Progenitor cell of endocrine pancreas (in vitro differentiated cells): ENCODE measurements at regions not wholly inside any gene's neighbourhood (a gene's known extent, or its start where the extent isn't known, plus 50 kb on each side); places are given as distances from the start of the nearest gene placed in this dataset.

ENCODE experiments used
- DNase-seq: peaks from one replicate; pipeline ENCODE4 v3.0.0; 2021; ENCODE audit warnings: low spot score; ENCODE audit not compliant: unreplicated experiment
- H3K27ac Mint-ChIP-seq: 2 replicates; pipeline ENCODE4 v1.8.0; 2021; ENCODE audit warnings: mild to moderate bottlenecking, moderate library complexity, mixed read lengths
- H3K27me3 Mint-ChIP-seq: 2 replicates; pipeline ENCODE4 v1.8.0; 2021; ENCODE audit warnings: mixed read lengths
- H3K36me3 Mint-ChIP-seq: 2 replicates; pipeline ENCODE4 v1.8.0; 2022; ENCODE audit warnings: mixed read lengths; ENCODE audit not compliant: insufficient read depth
- H3K4me1 Mint-ChIP-seq: 2 replicates; pipeline ENCODE4 v1.8.0; 2021; ENCODE audit warnings: low read depth, mixed read lengths
- H3K4me3 Mint-ChIP-seq: 2 replicates; pipeline ENCODE4 v1.8.0; 2021; ENCODE audit warnings: low read depth, mild to moderate bottlenecking, moderate library complexity, mixed read lengths
- H3K9me3 Mint-ChIP-seq: 2 replicates; pipeline ENCODE4 v1.8.0; 2021; ENCODE audit warnings: low read depth, mixed read lengths
- CTCF ChIP-seq: fragments of 200-600 bp; sonication (generic); IDR thresholded peaks from one replicate; pipeline ENCODE4 v1.5.0; 2021; ENCODE audit warnings: antibody characterized with exemption, mild to moderate bottlenecking; ENCODE audit not compliant: unreplicated experiment

- H3K4me3 Mint-ChIP-seq = no peak overlapping the region
- no peaks in the 10 kb centered on the region for H3K4me1 Mint-ChIP-seq
- no peak for DNase-seq
- no peaks in the 10 kb centered on the region for H3K36me3 Mint-ChIP-seq
- peaks cover 7% of the 10 kb centered on the region for H3K9me3 Mint-ChIP-seq
- no peak overlapping the region for H3K27ac Mint-ChIP-seq
- TF ChIP-seq CTCF = no peak
- peaks cover 5% of the 10 kb centered on the region for H3K27me3 Mint-ChIP-seq
Measured at GRCh38 chr3:43797794-43798193, 107.1 kb downstream of the ABHD5 start.

- Mint-ChIP-seq H3K27ac (no peak overlapping the region), H3K4me1 (no peaks in the 10 kb centered on the region), H3K36me3 (no peaks in the 10 kb centered on the region), H3K9me3 (no peaks in the 10 kb centered on the region), H3K4me3 (no peak overlapping the region), H3K27me3 (peaks cover 18% of the 10 kb centered on the region)
- no peak for DNase-seq
- TF ChIP-seq CTCF = no peak
Measured at GRCh38 chr3:43810797-43811196, 120.1 kb downstream of the ABHD5 start.

- Mint-ChIP-seq H3K4me1 (no peaks in the 10 kb centered on the region), H3K27me3 (peaks cover 25% of the 10 kb centered on the region), H3K27ac (no peak overlapping the region), H3K36me3 (no peaks in the 10 kb centered on the region), H3K4me3 (no peak overlapping the region), H3K9me3 (no peaks in the 10 kb centered on the region)
- TF ChIP-seq CTCF = no peak
- DNase-seq = no peak
Measured at GRCh38 chr3:43814461-43814860, 123.7 kb downstream of the ABHD5 start.

- no peaks in the 10 kb centered on the region for H3K36me3 Mint-ChIP-seq
- no peaks in the 10 kb centered on the region for H3K4me1 Mint-ChIP-seq
- no peaks in the 10 kb centered on the region for H3K9me3 Mint-ChIP-seq
Measured at GRCh38 chr3:43816372-43816771, 125.6 kb downstream of the ABHD5 start.

GRCh38 chr3:43817064-43817463 lies 126.3 kb downstream of the ABHD5 start:
- Mint-ChIP-seq H3K27me3 (peaks cover 30% of the 10 kb centered on the region), H3K9me3 (no peaks in the 10 kb centered on the region), H3K36me3 (no peaks in the 10 kb centered on the region), H3K4me1 (no peaks in the 10 kb centered on the region), H3K4me3 (no peak overlapping the region), H3K27ac (no peak overlapping the region)
- TF ChIP-seq CTCF = no peak
- DNase-seq = no peak

More at GRCh38 chr3:43816372-43816771, 125.6 kb downstream of the ABHD5 start:
- H3K27ac Mint-ChIP-seq = no peak overlapping the region
- DNase-seq = no peak
- H3K4me3 Mint-ChIP-seq = no peak overlapping the region
- TF ChIP-seq CTCF = no peak
- peaks cover 30% of the 10 kb centered on the region for H3K27me3 Mint-ChIP-seq
